ENCODE measurements at regions not wholly inside any gene's neighbourhood (a gene's known extent, or its start where the extent isn't known, plus 50 kb on each side); places are given as distances from the start of the nearest gene placed in this dataset.
"Not testable (repeated sequence)": the region's sequence is repeated elsewhere in the genome, so short reads cannot be mapped to it uniquely, and the experiment has no call there.

DNA sequence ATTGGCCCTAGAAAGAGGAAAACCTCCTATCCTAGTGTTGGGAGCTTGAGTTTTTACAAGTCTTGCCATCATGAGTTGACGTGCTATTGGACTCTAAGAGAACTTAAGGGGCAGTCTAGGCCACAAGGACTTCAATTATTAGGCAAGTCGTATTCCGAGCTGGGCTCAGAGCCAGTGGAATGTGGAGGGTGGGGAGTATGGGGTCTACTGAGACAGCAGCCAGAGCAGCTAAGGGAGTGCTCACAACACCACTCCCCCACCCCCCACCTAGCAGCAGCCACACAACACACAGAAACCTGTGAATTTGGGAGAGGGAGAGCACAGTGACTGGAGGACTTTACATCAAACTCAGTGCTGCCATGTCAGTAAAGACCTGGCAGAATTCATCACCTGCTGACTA, 62.0 kb upstream of the ZNG1F start:
- H3K27me3 Mint-ChIP-seq; H3K4me3 Mint-ChIP-seq; H3K36me3 Mint-ChIP-seq (ENCODE audit: low read depth); H3K27ac Mint-ChIP-seq; H3K4me1 Mint-ChIP-seq (ENCODE audit: low read depth); intact Hi-C loops (cut with micrococcal nuclease): not testable (repeated sequence)
- peaks cover 57% of the 10 kb centered on the region for H3K9me3 Mint-ChIP-seq

DNA sequence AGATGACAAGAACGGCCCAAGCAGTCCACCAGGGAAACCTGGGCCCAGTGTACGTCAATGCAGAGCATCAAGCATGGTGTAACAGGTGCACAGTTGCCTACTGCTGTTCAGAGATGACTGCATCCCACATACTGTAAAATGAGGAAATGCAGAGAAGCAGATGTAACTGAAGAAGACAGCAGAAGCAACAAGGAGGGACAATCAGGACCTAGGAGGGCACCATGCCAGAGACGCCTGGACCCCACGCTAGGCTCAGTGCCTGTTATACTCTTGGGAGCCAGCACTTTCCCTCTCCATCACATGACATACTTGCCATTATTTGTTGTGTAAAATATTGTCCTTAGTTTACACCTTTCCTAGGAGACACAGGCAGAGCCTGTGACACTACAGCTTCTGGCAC, 57.6 kb upstream of the ZNG1F start:
- intact Hi-C loops (cut with micrococcal nuclease); H3K4me3 Mint-ChIP-seq; H3K4me1 Mint-ChIP-seq (ENCODE audit: low read depth); H3K36me3 Mint-ChIP-seq (ENCODE audit: low read depth); H3K27me3 Mint-ChIP-seq; H3K27ac Mint-ChIP-seq: not testable (repeated sequence)
- peaks cover 64% of the 10 kb centered on the region for H3K9me3 Mint-ChIP-seq

Data from dendritic cell treated with granulocyte-macrophage colony-stimulating factor and Interleukin-4, amounts not matched to agents 40 ng/mL and 50 ng/mL, for 4 days (primary cell).